Pulmonary artery endothelial cell (primary cell): ENCODE measurements at regions not wholly inside any gene's neighbourhood (a gene's known extent, or its start where the extent isn't known, plus 50 kb on each side); places are given as distances from the start of the nearest gene placed in this dataset.
"Not testable (repeated sequence)": the region's sequence is repeated elsewhere in the genome, so short reads cannot be mapped to it uniquely, and the experiment has no call there.

Experiments used
- DNase-seq: peaks from one replicate; pipeline ENCODE4 v3.0.0-alpha.2; 2011; ENCODE audit warnings: low read depth, low spot score

DNA sequence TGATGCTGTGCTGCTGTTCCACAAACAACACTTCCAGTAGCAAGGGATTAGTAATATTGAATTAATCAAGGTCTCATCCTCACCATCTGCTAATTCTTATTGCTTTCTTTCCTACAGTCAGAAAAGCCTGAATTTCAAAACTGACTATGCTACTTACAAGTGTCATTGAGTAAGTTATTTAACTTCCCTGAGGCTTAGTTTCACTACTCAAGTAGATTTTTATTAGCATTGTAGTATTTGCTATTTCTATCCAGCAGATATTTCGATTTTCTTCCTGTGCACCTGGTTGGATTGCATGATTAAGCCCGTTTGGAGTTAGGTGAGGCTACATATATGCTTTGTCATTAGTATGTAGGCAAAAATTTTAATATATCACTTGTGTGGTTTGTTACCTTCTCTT is 591.5 kb downstream of the TRHDE start:
- no peak for DNase-seq

DNA sequence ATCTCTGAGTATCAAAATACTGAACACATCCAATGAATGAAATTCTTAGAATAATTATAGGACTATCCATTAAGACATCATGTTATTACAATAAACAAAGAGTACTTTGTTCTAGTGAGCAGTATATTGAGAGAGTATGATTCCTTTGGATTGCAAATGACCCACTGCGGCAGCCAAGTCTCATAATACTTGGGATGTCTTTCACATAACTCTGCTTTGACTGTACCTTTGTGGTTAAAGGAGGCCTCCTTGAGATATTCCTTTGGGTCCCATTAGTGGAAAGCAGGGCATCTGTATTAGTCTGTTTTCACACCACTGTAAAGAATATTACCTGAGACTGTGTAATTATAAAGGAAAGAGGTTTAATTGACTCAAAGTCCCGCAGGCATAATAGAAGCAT is 593.8 kb downstream of the TRHDE start:
- no peak for DNase-seq

- DNase-seq: no peak
Measured at GRCh38 chr12:72869024-72869423, 596.9 kb downstream of the TRHDE start.

- DNase-seq: no peak
Measured at GRCh38 chr12:72872238-72872887, 600.2 kb downstream of the TRHDE start.

- no peak for DNase-seq
Measured at GRCh38 chr12:72872996-72873395, 600.8 kb downstream of the TRHDE start.

DNA sequence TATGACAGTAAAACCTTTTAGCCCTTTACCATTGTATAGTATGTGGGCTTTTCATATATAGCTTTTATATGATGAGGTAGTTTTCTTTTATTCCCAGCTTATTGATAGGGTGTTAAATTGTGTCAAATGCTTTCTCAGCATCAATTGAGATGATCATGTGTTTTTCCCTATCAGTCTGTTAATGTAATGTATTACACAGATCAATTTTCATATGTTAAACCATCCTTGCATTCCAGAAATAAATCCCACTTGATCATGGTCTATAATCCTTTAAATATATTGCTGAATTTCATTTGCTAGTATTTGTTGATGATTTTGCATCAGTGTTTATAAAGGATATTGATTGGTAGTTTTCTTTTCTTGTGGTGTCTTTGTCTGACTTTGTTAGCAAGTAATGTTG is 603.9 kb downstream of the TRHDE start:
- DNase-seq: no peak

- DNase-seq: no peak
Measured at GRCh38 chr12:72888693-72889092, 616.5 kb downstream of the TRHDE start.

DNA sequence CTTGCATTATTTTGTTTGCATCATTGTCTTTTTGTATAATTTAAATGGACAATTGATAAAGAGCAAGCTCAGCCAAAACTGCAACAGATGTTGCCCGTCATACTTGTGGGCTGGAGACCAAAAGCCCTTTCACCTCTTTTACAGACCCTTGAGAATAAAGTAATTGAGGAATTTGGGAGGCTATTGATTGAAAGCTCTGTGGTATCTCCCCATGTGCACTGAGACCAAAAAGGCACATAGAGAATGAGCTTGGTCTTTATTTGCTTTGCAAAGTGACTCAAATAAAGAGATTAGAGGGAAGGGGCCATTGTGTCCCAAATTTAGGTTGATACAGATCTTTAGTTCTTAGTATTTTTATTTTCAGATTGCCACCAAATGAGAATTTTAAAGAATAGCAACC is 617.6 kb downstream of the TRHDE start:
- DNase-seq: no peak

- DNase-seq: no peak
Measured at GRCh38 chr12:72901685-72902084, 629.5 kb downstream of the TRHDE start.

- no peak for DNase-seq
Measured at GRCh38 chr12:72925716-72926115, 653.5 kb downstream of the TRHDE start.

GRCh38 chr12:72931838-72932237 is 659.7 kb downstream of the TRHDE start:
- DNase-seq: not testable (repeated sequence)

GRCh38 chr12:72937486-72937885 is 665.3 kb downstream of the TRHDE start:
- DNase-seq: no peak

- DNase-seq: no peak
Measured at GRCh38 chr12:72957454-72957853, 685.3 kb downstream of the TRHDE start.

- DNase-seq: no peak
Measured at GRCh38 chr12:72966684-72967083, 694.5 kb downstream of the TRHDE start.

DNA sequence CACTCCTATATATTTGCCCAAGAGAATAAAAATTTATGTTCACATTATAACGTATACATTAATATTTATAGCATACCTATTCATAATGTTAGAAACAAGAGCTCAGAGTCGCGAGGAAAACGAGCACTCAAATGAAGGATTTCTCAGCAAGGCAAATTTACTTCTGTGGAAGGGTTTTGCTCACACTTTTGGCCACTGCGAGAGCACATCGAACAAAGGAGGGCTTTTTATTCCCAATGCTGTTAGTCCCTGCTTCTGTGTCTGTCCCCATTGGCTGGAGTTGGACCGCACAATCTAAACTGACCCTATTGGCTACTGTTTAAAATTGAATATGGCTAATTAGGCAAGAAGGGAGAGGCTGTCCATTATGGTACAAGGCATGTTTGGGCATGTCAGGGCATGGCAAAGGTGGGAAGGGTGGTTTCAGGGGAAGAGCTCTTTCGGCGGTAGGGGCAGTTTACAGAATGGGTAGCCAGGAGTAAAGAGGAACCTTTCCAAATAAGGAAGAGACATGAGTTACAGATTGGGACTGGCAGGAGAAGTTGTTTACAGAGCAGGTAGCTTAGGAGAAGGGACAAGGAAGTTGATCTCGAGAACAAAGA is 702.9 kb downstream of the TRHDE start:
- no peak for DNase-seq

DNA sequence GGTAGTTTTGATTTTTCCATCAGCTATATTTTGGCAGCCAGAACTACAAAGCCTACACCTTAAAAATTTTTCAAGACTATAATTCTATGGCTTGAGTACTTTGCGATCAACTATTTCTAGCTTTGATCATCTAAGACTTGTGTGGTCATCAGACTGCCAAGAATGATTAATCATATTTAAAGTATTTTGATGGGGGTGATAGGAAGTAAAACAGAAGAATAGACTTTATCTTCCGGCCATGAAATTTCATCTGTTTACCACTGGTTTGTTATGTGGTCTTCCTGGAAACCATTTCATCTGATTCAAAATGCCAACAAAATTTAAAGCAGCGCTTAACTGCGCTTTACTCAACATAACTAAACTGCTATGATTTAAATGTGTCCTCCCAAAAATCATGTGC is 706.8 kb downstream of the TRHDE start:
- DNase-seq: no peak

DNA sequence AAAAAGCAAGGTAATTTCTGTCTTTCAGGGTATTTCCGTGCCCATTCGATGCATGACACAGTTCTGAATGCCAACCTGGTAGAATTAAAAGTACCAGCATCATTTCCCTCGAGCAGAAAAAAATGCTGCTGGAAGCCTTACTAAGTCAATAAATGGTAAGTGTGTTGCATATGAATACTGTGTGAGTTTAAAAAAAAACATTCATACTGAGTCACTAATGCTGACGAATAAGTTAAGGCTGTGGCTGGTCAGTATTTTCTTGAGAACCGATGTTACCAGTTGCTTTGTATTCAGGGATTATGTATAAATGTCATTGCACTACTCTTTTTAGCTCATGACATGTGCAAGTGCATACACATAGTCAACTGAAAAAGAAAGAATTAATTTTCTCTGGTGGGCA is 710.2 kb downstream of the TRHDE start:
- no peak for DNase-seq

- no peak for DNase-seq
Measured at GRCh38 chr12:72986963-72987362, 714.8 kb downstream of the TRHDE start.

DNA sequence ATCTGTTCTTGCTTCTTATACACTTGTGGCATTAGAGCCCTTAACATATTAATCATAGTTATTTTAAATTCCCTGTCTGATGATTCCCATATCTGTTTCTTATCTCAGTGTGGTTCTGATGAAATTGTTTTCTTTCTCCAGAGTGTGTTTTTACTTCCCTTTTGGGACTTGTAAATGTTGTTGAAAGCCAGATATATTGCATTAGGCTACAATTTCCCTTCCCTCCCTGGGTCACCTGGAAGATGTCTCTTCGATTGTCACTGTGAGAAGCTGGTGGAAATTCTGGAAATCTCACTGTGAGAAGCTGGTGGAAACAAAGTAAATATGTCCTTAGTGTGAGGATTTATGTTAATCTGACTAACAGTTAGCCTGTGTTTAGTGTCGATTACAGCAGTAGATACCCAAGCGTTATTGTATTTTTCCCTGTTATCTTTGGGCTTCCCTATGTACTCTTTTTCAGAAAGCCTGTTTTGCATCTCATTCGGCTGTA is 717.3 kb downstream of the TRHDE start:
- DNase-seq: no peak

DNA sequence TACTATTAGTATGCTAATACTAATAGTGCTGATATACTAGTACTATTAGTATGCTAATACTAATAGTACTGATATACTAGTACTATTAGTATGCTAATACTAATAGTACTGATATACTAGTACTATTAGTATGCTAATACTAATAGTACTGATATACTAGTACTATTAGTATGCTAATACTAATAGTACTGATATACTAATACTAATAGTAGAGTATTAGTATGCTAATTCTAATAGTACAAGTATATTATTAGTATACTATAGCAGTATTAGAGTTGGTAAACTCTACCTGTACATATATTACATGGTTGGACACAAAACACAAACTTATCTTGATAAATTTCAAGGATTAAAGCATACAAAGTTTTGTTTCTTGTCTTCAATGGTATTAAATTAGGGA is 722.9 kb downstream of the TRHDE start:
- DNase-seq: not testable (repeated sequence)

DNA sequence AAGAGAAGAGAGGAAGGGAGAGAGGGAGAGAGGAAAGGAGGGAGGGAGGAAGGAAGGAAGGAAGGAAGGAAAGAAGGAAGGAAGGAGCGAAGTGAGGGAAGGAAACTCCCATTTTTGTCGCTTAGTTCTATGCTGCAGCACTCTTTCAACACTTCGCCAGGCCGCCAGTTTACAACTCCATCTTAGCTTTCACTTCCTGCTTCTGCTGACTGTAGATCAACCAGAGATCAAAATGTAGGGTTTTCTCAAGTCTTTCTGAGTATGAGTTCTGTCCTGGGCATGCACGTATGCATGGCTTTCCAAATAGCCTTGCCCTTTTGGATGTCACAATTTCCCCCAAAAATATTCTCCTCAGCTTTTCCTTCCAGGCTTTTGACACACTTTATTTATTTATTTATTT is 723.4 kb downstream of the TRHDE start:
- no peak for DNase-seq

- not testable (repeated sequence) for DNase-seq
Measured at GRCh38 chr12:73001806-73002205, 729.6 kb downstream of the TRHDE start.

DNA sequence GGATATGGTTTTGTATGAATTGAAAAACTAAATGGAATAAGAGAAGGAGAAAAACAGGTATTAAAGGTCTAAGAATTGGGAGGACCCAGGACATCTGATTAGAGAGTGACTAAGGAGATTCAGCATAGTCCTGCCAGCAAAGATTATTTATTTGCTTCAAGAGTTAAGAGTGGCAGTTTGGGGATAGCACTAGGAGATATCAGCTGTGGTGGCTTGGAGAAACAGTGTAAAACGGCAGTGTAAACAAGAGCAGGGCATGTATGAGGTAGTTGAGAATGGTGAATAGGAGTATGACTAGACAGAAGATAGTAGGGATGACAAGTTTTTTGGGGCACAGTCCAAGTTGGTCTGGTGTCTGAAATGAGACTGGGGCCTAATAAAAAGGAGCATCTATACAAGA is 730.3 kb downstream of the TRHDE start:
- DNase-seq: not testable (repeated sequence)
